HPDE6-E6E7 (cell line): ENCODE measurements at regions not wholly inside any gene's neighbourhood (a gene's known extent, or its start where the extent isn't known, plus 50 kb on each side); places are given as distances from the start of the nearest gene placed in this dataset.
"Not testable (repeated sequence)": the region's sequence is repeated elsewhere in the genome, so short reads cannot be mapped to it uniquely, and the experiment has no call there.

ENCODE experiments used
- DNase-seq: peaks from one replicate; pipeline ENCODE4 v3.0.0; 2011; ENCODE audit warnings: missing footprints; ENCODE audit errors: extremely low spot score

DNA sequence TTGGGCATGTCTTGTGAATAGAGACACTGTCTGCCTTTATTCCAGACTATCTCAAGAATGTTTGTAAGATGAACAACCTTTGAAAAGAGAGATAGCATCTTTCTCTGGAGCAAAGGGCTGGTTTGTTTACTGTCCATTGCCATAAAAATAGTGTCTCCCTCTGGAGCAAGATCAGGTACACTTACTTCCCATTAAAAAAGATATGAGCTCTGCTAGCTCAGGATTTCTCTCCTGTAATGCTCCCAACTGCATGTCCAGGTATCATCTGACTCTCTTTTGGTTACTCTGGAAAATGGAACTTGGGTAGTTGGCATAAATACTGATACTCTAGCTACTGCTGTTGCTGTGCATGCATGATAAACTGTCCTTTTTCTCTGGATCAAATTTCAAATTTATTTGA, 381.1 kb downstream of the TFEC start:
- no peak for DNase-seq

DNA sequence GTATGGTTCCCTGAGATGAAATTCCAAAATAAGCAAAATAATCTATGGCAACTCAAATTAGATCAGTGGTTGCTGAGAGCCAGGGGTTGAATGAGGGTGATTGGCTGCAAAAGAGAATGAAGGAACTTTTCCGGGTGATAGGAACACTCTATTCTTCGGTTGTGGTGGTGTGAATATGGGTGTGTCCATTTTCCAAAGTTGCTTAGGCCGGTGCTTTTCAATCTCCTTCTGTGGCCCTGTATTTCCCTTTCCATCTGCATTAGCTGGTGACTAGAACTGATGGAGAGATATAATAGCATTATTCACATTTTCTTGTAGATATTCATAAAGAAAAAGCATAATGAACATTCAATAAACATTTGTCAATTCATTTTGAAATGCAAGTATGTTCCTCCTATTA, 382.9 kb downstream of the TFEC start:
- no peak for DNase-seq

DNA sequence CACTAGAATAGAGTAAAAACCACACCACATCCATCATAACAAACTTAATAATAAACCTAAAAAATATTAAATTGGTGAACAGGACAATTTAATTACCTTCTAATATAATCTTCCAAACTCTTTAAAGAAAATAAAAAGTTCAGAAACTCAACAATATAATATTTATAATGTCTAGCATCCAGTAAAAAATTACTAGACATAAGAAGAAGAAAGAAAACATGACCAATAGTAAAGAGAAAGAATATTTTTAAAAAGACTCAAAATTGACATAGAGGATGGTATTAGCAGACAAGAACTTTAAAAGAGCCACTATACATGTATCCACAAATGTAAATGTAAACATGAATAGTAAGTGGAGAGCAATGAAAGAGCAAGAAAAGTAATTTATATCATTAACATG, 388.4 kb downstream of the TFEC start:
- no peak for DNase-seq

DNA sequence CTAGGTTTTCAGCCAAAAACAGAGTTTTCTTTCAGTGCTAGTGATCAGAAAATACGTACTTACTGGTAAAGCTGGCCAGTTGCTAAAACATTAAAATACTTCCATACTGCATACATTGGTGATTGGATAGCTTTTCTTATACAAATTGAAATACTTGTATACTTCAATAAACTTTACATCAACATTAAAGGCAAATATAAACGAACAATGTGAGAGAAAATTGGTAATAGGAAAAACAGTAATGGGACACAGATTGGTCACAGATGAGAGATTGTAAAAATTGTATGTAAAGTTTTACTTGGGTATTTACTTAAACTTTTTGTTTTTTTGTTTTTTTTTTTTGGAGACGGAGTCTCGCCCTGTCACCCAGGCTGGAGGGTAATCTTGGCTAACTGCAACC, 391.7 kb downstream of the TFEC start:
- DNase-seq, result no peak

DNA sequence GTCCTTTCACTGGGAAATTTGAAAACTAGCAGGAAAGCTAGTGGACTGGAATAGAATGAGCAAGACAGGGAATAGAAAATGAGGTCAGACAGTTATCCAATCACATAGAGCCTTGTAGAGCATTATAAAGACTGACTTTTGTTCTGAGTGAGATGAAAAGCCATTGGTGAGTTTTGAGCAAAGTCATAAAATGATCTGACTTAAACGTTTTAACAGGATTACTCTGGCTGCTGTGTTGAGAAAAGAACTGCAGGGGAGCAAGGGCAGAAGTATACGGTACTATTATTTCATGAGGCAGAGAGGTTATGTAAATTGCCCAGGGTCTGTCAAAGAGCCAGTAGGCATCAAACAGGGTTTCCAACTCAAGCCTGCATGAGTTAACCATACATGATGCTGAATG, 393.4 kb downstream of the TFEC start:
- DNase-seq, result no peak

DNA sequence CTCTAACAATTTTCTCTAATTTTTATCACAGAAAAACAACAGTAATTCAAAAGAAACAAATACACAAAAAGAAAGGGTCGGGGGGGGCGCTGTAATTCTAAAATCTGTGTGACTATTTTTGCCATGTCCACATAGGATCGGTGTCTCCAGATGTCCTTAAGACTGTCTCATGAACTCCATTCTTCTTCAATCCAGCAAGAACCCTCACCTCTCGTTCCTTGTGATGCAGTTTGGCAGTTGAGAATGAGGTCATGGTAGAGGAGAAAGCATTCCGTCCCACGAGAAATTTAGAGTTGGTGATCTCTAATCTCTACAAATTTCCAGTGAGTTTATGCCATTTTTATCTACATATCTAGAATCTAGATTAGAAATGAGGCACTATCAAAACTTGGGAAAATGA, 394.7 kb downstream of the TFEC start:
- DNase-seq, result no peak

DNA sequence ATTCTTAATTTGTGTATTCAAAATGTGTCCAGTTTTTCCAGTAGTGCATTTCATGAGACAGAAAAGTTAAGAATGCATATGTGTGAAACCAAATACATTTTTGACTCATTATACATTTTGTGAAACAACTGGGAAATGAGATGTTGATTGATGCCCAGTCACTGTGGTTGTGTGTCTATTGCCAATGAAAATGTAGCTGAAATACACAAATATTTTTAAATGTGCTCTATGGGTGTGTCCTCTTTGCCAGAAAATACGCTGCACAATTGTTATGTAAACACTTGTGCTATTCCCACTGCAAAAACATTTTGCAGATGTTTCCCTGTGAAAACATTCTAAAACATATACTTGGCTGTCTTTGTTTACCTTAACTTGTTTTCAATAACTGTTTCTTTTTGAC, 395.2 kb downstream of the TFEC start:
- DNase-seq, result no peak

DNA sequence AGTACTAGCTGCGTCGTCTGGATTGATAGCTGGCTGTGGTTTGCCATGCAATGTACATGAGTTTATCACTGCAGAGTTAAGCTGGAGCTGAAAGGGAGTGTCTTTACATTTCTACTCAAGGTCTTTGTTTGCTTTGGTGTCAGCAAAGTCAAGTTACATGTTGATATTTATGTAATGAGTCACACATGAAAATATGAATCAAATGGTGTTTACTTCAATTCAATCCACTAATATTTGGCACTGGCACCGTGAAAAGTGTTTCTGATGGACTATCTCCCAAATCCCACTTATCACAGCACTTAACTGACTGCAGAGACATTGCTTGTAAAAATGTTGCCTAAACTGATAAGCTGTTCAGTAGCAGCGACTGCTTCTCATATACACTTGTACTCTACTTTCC, 395.9 kb downstream of the TFEC start:
- peak; percentile 15 for DNase-seq

DNA sequence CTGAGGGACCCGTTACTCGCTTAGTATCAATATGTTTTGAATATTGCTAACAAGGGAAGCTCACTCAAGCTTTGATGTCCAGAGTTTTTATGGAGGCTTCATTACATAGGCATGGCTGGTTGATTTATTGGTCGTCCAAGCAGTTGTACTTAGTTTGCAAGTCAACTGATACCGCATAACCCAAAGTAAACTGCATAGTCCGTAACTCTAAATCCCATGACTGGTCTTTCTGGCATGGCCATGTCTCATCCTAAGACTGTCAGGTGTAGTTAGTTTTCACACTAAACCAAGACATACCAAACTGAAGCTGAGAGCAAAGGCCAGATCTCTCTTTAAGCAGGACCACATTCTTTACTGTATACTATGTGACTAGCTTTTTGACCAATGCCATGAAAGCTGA, 397.9 kb downstream of the TFEC start:
- DNase-seq, result no peak

- no peak for DNase-seq
Measured at GRCh38 chr7:115631782-115632181, 398.8 kb downstream of the TFEC start.

GRCh38 chr7:115630049-115630448, 400.5 kb downstream of the TFEC start:
- no peak for DNase-seq

DNA sequence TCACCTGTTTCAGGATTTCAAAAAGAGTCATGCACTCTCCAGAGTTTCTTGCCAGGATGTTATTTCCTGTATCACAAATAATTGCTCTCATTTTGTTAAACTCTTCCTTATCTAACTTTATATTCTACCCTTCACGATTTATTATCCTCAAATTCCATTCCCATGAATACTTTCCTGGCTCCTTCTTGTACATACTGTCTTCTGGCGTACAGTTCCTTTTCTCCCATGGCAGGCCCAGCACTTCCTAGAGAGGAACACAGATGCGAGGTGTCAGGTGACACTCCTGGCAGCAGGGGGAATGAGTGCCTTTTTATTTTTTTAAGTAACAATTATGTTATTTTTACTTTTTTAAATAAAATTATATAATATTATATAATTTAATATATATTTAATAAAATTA, 411.9 kb downstream of the TFEC start:
- DNase-seq, result no peak

GRCh38 chr7:115613836-115614235, 416.7 kb downstream of the TFEC start:
- no peak for DNase-seq

DNA sequence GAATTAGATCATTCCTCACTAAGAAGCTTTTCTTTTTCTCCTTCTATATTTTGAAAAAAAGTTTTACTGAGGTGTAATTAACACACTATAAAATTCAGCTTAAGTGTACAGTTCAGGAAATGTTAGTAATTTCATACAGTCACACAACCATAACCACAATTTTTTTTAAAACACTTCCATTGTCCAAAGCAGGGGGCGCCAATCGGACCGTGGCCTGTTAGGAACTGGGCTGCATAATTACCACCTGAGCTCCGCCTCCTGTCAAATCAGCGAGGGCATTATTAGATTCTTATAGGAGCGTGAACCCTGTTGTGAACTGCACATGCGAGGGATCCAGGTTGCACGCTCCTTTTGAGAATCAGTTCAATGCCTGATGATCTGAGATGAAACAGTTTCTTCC, 427.1 kb downstream of the TFEC start:
- no peak for DNase-seq

DNA sequence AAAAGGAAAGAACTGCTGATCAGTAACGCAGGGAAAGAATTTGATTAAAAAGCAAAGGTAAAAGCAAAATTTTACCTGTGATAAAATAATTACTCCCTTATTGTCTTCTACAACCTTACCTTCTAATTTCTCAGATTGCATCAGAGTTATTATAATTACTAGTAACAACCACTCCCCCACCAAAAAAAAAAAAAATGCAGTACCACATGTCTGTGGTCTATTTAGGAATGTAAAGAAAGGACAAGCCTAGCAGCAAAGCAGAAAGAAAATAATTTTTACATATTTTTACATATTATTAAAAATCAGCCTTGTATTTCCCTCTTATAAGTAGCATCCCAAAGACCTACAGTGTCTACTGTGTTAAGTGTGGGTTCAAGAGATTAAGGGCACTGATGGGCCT, 430.4 kb downstream of the TFEC start:
- no peak for DNase-seq

DNA sequence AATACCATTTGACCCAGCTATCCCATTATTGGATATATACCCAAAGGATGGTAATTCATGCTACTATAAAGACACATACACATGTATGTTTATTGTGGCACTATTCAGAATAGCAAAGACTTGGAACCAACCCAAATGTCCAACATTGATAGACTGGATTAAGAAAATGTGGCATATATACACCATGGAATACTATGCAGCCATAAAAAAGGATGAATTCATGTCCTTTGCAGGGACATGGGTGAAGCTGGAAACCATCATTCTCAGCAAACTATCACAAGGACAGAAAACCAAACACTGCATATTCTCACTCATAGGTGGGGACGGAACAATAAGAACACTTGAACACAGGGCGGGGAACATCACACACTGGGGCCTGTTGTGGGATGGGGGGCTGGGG, 431.4 kb downstream of the TFEC start:
- DNase-seq, result not testable (repeated sequence)

- DNase-seq, result not testable (repeated sequence)
Measured at GRCh38 chr7:115597220-115597619, 433.3 kb downstream of the TFEC start.

GRCh38 chr7:115593111-115593510, 437.5 kb downstream of the TFEC start:
- DNase-seq, result no peak

DNA sequence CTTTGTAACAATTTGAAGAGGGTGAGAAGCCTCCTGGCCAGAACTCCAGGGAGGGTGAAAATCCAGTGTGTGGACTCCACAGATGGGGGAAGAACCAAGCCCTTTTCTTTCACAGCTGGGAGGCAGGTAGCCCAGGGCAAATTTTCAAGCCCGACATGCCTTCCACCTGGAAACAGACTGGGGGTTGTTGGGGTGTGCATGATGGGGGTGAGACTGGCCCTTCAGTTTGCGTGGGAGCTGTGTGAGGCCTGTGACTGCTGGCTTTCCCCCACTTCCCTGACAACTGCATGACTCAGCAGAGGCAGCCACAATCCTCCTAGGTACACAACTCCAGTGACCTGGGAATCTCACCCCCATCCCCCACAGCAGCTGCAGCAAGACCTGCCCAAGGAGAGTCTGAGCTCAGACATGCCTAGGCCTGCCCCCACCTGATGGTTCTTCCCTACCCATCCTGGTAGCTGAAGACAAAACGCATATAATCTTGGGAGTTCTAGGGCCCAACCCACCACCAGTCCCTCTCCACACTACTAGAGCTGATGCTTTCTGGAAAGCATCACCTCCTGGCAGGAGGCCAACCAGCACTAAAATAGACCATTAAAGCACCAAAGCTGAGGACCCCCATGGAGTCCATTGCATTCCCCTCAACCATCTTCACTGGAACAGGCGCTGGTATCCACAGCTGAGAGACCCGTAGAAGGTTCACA, 445.4 kb downstream of the TFEC start:
- DNase-seq, result no peak

- no peak for DNase-seq
Measured at GRCh38 chr7:115582956-115583355, 447.6 kb downstream of the TFEC start.

DNA sequence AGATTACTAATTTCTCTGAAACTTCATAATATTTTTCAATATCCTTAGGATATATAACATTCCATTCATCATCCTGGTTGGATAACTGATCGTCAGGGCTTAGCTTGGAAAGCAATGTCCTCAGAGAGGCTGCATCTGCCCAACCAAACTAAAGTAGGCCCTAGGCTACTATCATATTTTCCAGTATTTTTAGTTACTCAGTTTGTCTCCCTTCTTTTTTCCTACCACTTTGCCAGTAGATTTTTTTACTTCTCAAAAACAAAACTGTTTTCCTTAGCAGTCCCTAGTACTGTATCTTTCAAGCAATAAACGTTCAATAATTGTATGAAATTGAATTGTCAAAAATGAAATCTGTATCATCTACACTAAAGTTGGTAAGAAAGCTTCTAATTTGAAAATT, 452.0 kb downstream of the TFEC start:
- DNase-seq, result no peak

GRCh38 chr7:115574681-115575291, 455.8 kb downstream of the TFEC start:
- DNase-seq, result no peak

DNA sequence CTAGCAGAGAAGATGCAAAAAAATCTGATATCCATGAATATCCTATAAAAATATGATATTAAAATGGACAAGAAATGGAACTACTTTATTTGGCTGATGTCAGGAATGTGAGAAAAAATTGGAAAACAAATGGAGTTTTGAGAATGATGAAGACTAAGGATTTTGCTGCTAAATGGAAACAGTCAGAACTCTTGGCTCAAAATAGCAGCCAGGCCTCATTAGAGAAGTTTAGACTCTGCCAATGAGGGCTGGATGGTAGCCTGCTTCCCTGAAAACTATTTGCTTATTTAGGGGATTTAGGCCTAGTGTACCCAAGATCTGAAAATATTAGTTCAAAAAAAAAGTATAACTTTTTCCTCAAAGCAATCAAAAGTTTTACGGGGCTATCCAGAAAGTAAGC, 458.5 kb downstream of the TFEC start:
- no peak for DNase-seq
